Tibial nerve (tissue), 4 donors: ENCODE measurements at regions not wholly inside any gene's neighbourhood (a gene's known extent, or its start where the extent isn't known, plus 50 kb on each side); places are given as distances from the start of the nearest gene placed in this dataset.

Source experiments
- EP300 ChIP-seq, 2 donors: sonication (generic); formaldehyde crosslinking; IDR thresholded peaks; one replicate each; pipeline ENCODE4 v1.6.1; 2017; ENCODE audit warnings: antibody characterized with exemption in 2 of 2, mild to moderate bottlenecking in 1 of 2
- TF ChIP-seq, protein P1 (sequence below), 5 experiments: fragments of 200-600 bp in 3 of 5; fragments of 450-650 bp in 2 of 5; sonication (generic) in 3 of 5; IDR thresholded peaks; one replicate each; pipeline ENCODE4 v1.5.1; 2016 to 2019; ENCODE audit warnings: antibody characterized with exemption in 5 of 5, mild to moderate bottlenecking in 3 of 5, moderate library complexity in 2 of 5

GRCh38 chr3:146781059-146781458 lies 175.9 kb upstream of the PLSCR5 start:
- TF ChIP-seq, protein P1, sequence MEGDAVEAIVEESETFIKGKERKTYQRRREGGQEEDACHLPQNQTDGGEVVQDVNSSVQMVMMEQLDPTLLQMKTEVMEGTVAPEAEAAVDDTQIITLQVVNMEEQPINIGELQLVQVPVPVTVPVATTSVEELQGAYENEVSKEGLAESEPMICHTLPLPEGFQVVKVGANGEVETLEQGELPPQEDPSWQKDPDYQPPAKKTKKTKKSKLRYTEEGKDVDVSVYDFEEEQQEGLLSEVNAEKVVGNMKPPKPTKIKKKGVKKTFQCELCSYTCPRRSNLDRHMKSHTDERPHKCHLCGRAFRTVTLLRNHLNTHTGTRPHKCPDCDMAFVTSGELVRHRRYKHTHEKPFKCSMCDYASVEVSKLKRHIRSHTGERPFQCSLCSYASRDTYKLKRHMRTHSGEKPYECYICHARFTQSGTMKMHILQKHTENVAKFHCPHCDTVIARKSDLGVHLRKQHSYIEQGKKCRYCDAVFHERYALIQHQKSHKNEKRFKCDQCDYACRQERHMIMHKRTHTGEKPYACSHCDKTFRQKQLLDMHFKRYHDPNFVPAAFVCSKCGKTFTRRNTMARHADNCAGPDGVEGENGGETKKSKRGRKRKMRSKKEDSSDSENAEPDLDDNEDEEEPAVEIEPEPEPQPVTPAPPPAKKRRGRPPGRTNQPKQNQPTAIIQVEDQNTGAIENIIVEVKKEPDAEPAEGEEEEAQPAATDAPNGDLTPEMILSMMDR (IDR thresholded peaks at IDR 0.05) = no peak
- no peak for TF ChIP-seq EP300 (IDR thresholded peaks at IDR 0.05)
